Keratinocyte (primary cell): ENCODE measurements at regions not wholly inside any gene's neighbourhood (a gene's known extent, or its start where the extent isn't known, plus 50 kb on each side); places are given as distances from the start of the nearest gene placed in this dataset.

Source experiments
- DNase-seq: peaks from one replicate; pipeline ENCODE4 v3.0.0-alpha.2; 2011; ENCODE audit warnings: low read depth, missing footprints, low spot score
- FAIRE-seq: peaks from 2 replicates; lab custom pipeline; 2011; peaks lifted over from hg19 to GRCh38; lab: Jason Lieb, UNC
- H2AFZ ChIP-seq: 2 replicates; pipeline ENCODE4 v1.6.0; 2012; ENCODE audit warnings: low read length, control low read depth, inconsistent platforms; ENCODE audit not compliant: control insufficient read depth
- H3K27ac ChIP-seq: 2 replicates; pipeline ENCODE4 v1.5.1; 2011; ENCODE audit warnings: low read length; ENCODE audit not compliant: control insufficient read depth, insufficient read depth
- H3K27me3 ChIP-seq: 3 replicates; pipeline ENCODE4 v1.6.0; 2011; ENCODE audit warnings: low read length; ENCODE audit not compliant: control insufficient read depth, insufficient read depth; ENCODE audit errors: extremely low read depth
- H3K36me3 ChIP-seq, 2 experiments: 2 replicates in 1 of 2; 3 replicates in 1 of 2; pipeline ENCODE4 v1.5.1; 2011; ENCODE audit warnings: low read length in 2 of 2, mild to moderate bottlenecking in 1 of 2; ENCODE audit not compliant: control insufficient read depth in 2 of 2, insufficient read depth in 2 of 2; ENCODE audit errors: extremely low read depth in 1 of 2
- H3K4me1 ChIP-seq: 3 replicates; pipeline ENCODE4 v1.5.1; 2011; ENCODE audit warnings: low read length; ENCODE audit not compliant: control insufficient read depth, insufficient read depth; ENCODE audit errors: extremely low read depth
- H3K4me2 ChIP-seq: 3 replicates; pipeline ENCODE4 v1.6.0; 2011; ENCODE audit warnings: low read depth, low read length; ENCODE audit not compliant: control insufficient read depth, insufficient read depth; ENCODE audit errors: extremely low read depth
- H3K4me3 ChIP-seq, 3 experiments: fragments of 200-600 bp in 1 of 3; sonication (generic) in 1 of 3; 2 replicates in 2 of 3; 3 replicates in 1 of 3; pipeline ENCODE4 v1.5.1; 2011 to 2016; ENCODE audit warnings: low read length in 3 of 3, mild to moderate bottlenecking in 3 of 3, control low read depth in 2 of 3, inconsistent platforms in 1 of 3, low read depth in 1 of 3, mixed read lengths in 1 of 3, mixed run types in 1 of 3, moderate library complexity in 1 of 3; ENCODE audit not compliant: control insufficient read depth in 2 of 3, insufficient read depth in 2 of 3; ENCODE audit errors: extremely low read depth in 1 of 3
- H3K79me2 ChIP-seq: 2 replicates; pipeline ENCODE4 v1.6.0; 2012; ENCODE audit warnings: low read length; ENCODE audit not compliant: control insufficient read depth, insufficient read depth
- H3K9ac ChIP-seq: 3 replicates; pipeline ENCODE4 v1.6.0; 2011; ENCODE audit warnings: low read length; ENCODE audit not compliant: control insufficient read depth, insufficient read depth; ENCODE audit errors: extremely low read depth
- H3K9me1 ChIP-seq: 3 replicates; pipeline ENCODE4 v1.6.0; 2011; ENCODE audit warnings: low read length; ENCODE audit not compliant: control insufficient read depth, insufficient read depth; ENCODE audit errors: extremely low read depth
- H3K9me3 ChIP-seq: 2 replicates; pipeline ENCODE4 v1.5.1; 2012; ENCODE audit warnings: low read depth, low read length; ENCODE audit not compliant: control insufficient read depth
- H4K20me1 ChIP-seq: 3 replicates; pipeline ENCODE4 v1.6.0; 2011; ENCODE audit warnings: low read length; ENCODE audit not compliant: control insufficient read depth, insufficient read depth; ENCODE audit errors: extremely low read depth
- CTCF ChIP-seq, 3 experiments: IDR thresholded peaks in 1 of 3; conservative IDR thresholded peaks in 1 of 3; optimal IDR thresholded peaks in 1 of 3; 2 replicates in 2 of 3; 3 replicates in 1 of 3; pipeline versions ENCODE3 to v1.5.1; 2011; ENCODE audit warnings: low read length in 3 of 3, mild to moderate bottlenecking in 3 of 3, moderate library complexity in 2 of 3, control low read depth in 1 of 3, inconsistent platforms in 1 of 3; ENCODE audit not compliant: insufficient read depth in 2 of 3; ENCODE audit errors: extremely low read depth in 1 of 3
- EZH2 ChIP-seq: IDR thresholded peaks from one replicate; pipeline ENCODE4 v1.6.1; 2012; ENCODE audit warnings: inconsistent platforms, mild to moderate bottlenecking, low read length, moderate library complexity
- dilution Hi-C: fragments of 300-500 bp; cut with MboI; formaldehyde crosslinking; loops from one replicate; pipeline ENCODE4 v1.7.0; 2020; ENCODE audit warnings: low sequenced_read_pairs; ENCODE audit not compliant: extremely low pct_ligation_motif_present

- no peak for DNase-seq
- Histone ChIP-seq H3K4me2 (no peak overlapping the region), H2AFZ (no peak overlapping the region), H4K20me1 (no peaks in the 10 kb centered on the region), H3K4me3 (no peak overlapping the region), H3K27ac (no peak overlapping the region), H3K27me3 (no peaks in the 10 kb centered on the region), H3K9ac (no peak overlapping the region), H3K9me3 (no peaks in the 10 kb centered on the region), H3K36me3 (no peaks in the 10 kb centered on the region), H3K79me2 (no peaks in the 10 kb centered on the region), H3K4me1 (no peaks in the 10 kb centered on the region), H3K9me1 (no peaks in the 10 kb centered on the region)
- dilution Hi-C loops = no loop called here
- TF ChIP-seq EZH2 (no peak), CTCF (optimal IDR thresholded peaks at IDR 0.05 in 1 of 3, IDR thresholded peaks at IDR 0.05 in 1 of 3, conservative IDR thresholded peaks at IDR 0.05 in 1 of 3; ENCODE audit: extremely low read depth in 1 of 3, insufficient read depth in 2 of 3, low read length in 3 of 3) (no peak)
- no peak for FAIRE-seq
Measured at GRCh38 chr21:17257784-17258183, 255.1 kb upstream of the CXADR start.

GRCh38 chr21:17264182-17264581 lies 248.7 kb upstream of the CXADR start:
- Histone ChIP-seq H3K9ac (no peak overlapping the region), H2AFZ (no peak overlapping the region), H3K9me3 (no peaks in the 10 kb centered on the region), H3K9me1 (no peaks in the 10 kb centered on the region), H3K4me1 (no peaks in the 10 kb centered on the region), H3K4me3 (no peak overlapping the region), H3K36me3 (no peaks in the 10 kb centered on the region), H3K4me2 (no peak overlapping the region), H3K79me2 (no peaks in the 10 kb centered on the region), H4K20me1 (no peaks in the 10 kb centered on the region), H3K27ac (no peak overlapping the region), H3K27me3 (no peaks in the 10 kb centered on the region)
- no peak for FAIRE-seq
- dilution Hi-C loops = no loop called here
- no peak for DNase-seq
- no peak for TF ChIP-seq CTCF (optimal IDR thresholded peaks at IDR 0.05 in 1 of 3, IDR thresholded peaks at IDR 0.05 in 1 of 3, conservative IDR thresholded peaks at IDR 0.05 in 1 of 3; ENCODE audit: extremely low read depth in 1 of 3, insufficient read depth in 2 of 3, low read length in 3 of 3)
- no peak for TF ChIP-seq EZH2
